Mesenchymal stem cell (in vitro differentiated cells and primary cell): ENCODE measurements at regions not wholly inside any gene's neighbourhood (a gene's known extent, or its start where the extent isn't known, plus 50 kb on each side); places are given as distances from the start of the nearest gene placed in this dataset.
"Not testable (repeated sequence)": the region's sequence is repeated elsewhere in the genome, so short reads cannot be mapped to it uniquely, and the experiment has no call there.

Experiments
- DNase-seq: peaks from one replicate; pipeline ENCODE4 v3.0.0-alpha.2; 2013
- H2AFZ ChIP-seq: one replicate; pipeline ENCODE4 v1.6.1; 2013; ENCODE audit warnings: low read depth, mild to moderate bottlenecking, control low read depth, inconsistent platforms, low read length, moderate library complexity
- H2AK5ac ChIP-seq: 2 replicates; pipeline ENCODE4 v1.6.1; 2013; ENCODE audit warnings: low read length, moderate library complexity, mild to moderate bottlenecking, inconsistent platforms; ENCODE audit not compliant: severe bottlenecking
- H2BK120ac ChIP-seq: one replicate; pipeline ENCODE4 v1.6.1; 2013; ENCODE audit warnings: low read depth, mild to moderate bottlenecking, inconsistent platforms, low read length, moderate library complexity
- H2BK12ac ChIP-seq, 2 experiments: one replicate each; pipeline ENCODE4 v1.6.1; 2013; ENCODE audit warnings: inconsistent platforms in 2 of 2, low read length in 2 of 2, mild to moderate bottlenecking in 2 of 2, moderate library complexity in 2 of 2, control low read depth in 1 of 2
- H2BK15ac ChIP-seq: one replicate; pipeline ENCODE4 v1.6.1; 2013; ENCODE audit warnings: mild to moderate bottlenecking, low read depth, inconsistent platforms; ENCODE audit not compliant: poor library complexity, severe bottlenecking
- H2BK5ac ChIP-seq: 2 replicates; pipeline ENCODE4 v1.6.1; 2013; ENCODE audit warnings: low read depth, mild to moderate bottlenecking, low read length, control low read depth, inconsistent platforms; ENCODE audit not compliant: poor library complexity, severe bottlenecking
- H3K14ac ChIP-seq, 2 experiments: one replicate each; pipeline ENCODE4 v1.6.1; 2013; ENCODE audit warnings: inconsistent platforms in 2 of 2, low read length in 2 of 2, control low read depth in 1 of 2, mild to moderate bottlenecking in 1 of 2, moderate library complexity in 1 of 2
- H3K18ac ChIP-seq, 2 experiments: one replicate each; pipeline ENCODE4 v1.6.1; 2013; ENCODE audit warnings: inconsistent platforms in 2 of 2, low read length in 2 of 2, control low read depth in 1 of 2, low read depth in 1 of 2, mild to moderate bottlenecking in 1 of 2
- H3K23ac ChIP-seq, 2 experiments: one replicate each; pipeline ENCODE4 v1.6.1; 2013; ENCODE audit warnings: inconsistent platforms in 2 of 2, low read length in 2 of 2, mild to moderate bottlenecking in 2 of 2, moderate library complexity in 2 of 2, control low read depth in 1 of 2
- H3K27ac ChIP-seq: 2 replicates; pipeline ENCODE4 v1.5.1; 2013; ENCODE audit warnings: mild to moderate bottlenecking, moderate library complexity, low read length, control low read depth, inconsistent platforms; ENCODE audit not compliant: poor library complexity, severe bottlenecking
- H3K27me3 ChIP-seq, 2 experiments: 2 replicates each; pipeline versions ENCODE4 v1.6.1 to v1.7.0; 2013; ENCODE audit warnings: low read length in 2 of 2, mild to moderate bottlenecking in 2 of 2, moderate library complexity in 2 of 2, control low read depth in 1 of 2, inconsistent platforms in 1 of 2; ENCODE audit not compliant: control insufficient read depth in 1 of 2, insufficient read depth in 1 of 2
- H3K36me3 ChIP-seq, 2 experiments: 2 replicates each; pipeline versions ENCODE4 v1.6.1 to v1.7.0; 2013; ENCODE audit warnings: low read length in 2 of 2, control low read depth in 1 of 2, inconsistent platforms in 1 of 2, low read depth in 1 of 2, mild to moderate bottlenecking in 1 of 2; ENCODE audit not compliant: insufficient read depth in 2 of 2, control insufficient read depth in 1 of 2
- H3K4ac ChIP-seq, 2 experiments: one replicate each; pipeline ENCODE4 v1.6.1; 2013; ENCODE audit warnings: inconsistent platforms in 2 of 2, low read length in 2 of 2, mild to moderate bottlenecking in 2 of 2, moderate library complexity in 2 of 2, control low read depth in 1 of 2, low read depth in 1 of 2
- H3K4me1 ChIP-seq: 2 replicates; pipeline ENCODE4 v1.6.1; 2013; ENCODE audit warnings: low read depth, low read length, control low read depth; ENCODE audit not compliant: control insufficient read depth, insufficient read depth
- H3K4me2 ChIP-seq: 2 replicates; pipeline ENCODE4 v1.6.1; 2013; ENCODE audit warnings: low read length, mild to moderate bottlenecking, inconsistent platforms; ENCODE audit not compliant: poor library complexity, severe bottlenecking
- H3K4me3 ChIP-seq, 2 experiments: 2 replicates each; pipeline versions ENCODE4 v1.5.1 to v1.7.0; 2013; ENCODE audit warnings: low read length in 2 of 2, mild to moderate bottlenecking in 2 of 2, control low read depth in 1 of 2, low read depth in 1 of 2; ENCODE audit not compliant: insufficient read depth in 1 of 2
- H3K79me1 ChIP-seq: replicated peaks from 2 replicates; pipeline ENCODE4 v1.6.1; 2013; ENCODE audit warnings: mild to moderate bottlenecking, control low read depth, low read length, inconsistent platforms; ENCODE audit not compliant: poor library complexity, severe bottlenecking
- H3K9ac ChIP-seq: 2 replicates; pipeline ENCODE4 v1.7.0; 2013; ENCODE audit warnings: mild to moderate bottlenecking, low read length, moderate library complexity
- H3K9me3 ChIP-seq: 2 replicates; pipeline ENCODE4 v1.7.0; 2013; ENCODE audit warnings: mild to moderate bottlenecking, low read length; ENCODE audit not compliant: control insufficient read depth
- H4K8ac ChIP-seq: one replicate; pipeline ENCODE4 v1.6.1; 2013; ENCODE audit warnings: inconsistent platforms, mild to moderate bottlenecking, low read length, moderate library complexity
- H4K91ac ChIP-seq: one replicate; pipeline ENCODE4 v1.6.1; 2013; ENCODE audit warnings: mild to moderate bottlenecking, low read length, inconsistent platforms
- WGBS: methylation state at CpG from one replicate; pipeline ENCODE4 v1.1.7; 2013; ENCODE audit warnings: mixed read lengths; 5-methylcytosine and 5-hydroxymethylcytosine counted together

DNA sequence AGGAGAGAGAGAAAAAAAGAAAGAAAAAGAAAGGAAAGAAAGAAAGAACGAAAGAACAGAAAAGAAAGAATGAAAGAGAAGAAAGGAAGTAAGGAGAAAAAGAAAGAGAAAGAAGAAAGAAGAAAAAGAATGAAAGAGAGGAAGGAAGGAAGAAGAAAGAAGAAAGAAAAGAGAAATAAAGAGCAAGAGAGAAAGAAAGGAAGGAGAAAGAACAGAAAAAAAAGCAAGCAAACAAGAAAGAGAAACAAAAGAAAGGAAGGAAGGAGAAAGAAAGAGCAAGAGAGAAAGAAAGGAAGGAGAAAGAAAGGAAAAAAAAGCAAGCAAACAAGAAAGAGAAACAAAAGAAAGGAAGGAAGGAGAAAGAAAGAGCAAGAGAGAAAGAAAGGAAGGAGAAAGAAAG, 916.8 kb upstream of the FANCL start:
- not testable (repeated sequence) for H3K9ac ChIP-seq, H2BK5ac ChIP-seq, H3K4me3 ChIP-seq, H3K36me3 ChIP-seq, H3K27me3 ChIP-seq, H3K23ac ChIP-seq, H2BK12ac ChIP-seq, H3K4ac ChIP-seq, H3K4me2 ChIP-seq, H4K91ac ChIP-seq, H2BK15ac ChIP-seq, H3K79me1 ChIP-seq, H3K14ac ChIP-seq, H3K4me1 ChIP-seq, H3K27ac ChIP-seq, H2AFZ ChIP-seq, H3K18ac ChIP-seq, H2AK5ac ChIP-seq, H4K8ac ChIP-seq, H3K9me3 ChIP-seq, DNase-seq, H2BK120ac ChIP-seq
- 59% methylated on average over 1 of the region's 1 CpG for WGBS

GRCh38 chr2:59151805-59152204, 910.7 kb upstream of the FANCL start:
- Histone ChIP-seq H2BK120ac (no peak overlapping the region), H3K27me3 (peaks cover 0 to 4% of the 10 kb centered on the region in 2 experiments), H3K4me2 (no peak overlapping the region), H3K4ac (no peak overlapping the region), H3K18ac (no peak overlapping the region), H3K23ac (no peak overlapping the region), H3K4me1 (no peaks in the 10 kb centered on the region), H3K36me3 (no peaks in the 10 kb centered on the region), H3K27ac (no peak overlapping the region), H2AK5ac (no peak overlapping the region), H2AFZ (no peak overlapping the region), H2BK12ac (no peak overlapping the region), H3K4me3 (no peak overlapping the region), H3K79me1 (no peaks in the 10 kb centered on the region), H4K91ac (no peak overlapping the region), H3K9ac (no peak overlapping the region), H2BK5ac (no peak overlapping the region), H3K9me3 (no peaks in the 10 kb centered on the region), H2BK15ac (no peak overlapping the region), H3K14ac (no peak overlapping the region), H4K8ac (no peak overlapping the region)
- no peak for DNase-seq
- WGBS, result 99% methylated on average over 3 of the region's 3 CpGs

DNA sequence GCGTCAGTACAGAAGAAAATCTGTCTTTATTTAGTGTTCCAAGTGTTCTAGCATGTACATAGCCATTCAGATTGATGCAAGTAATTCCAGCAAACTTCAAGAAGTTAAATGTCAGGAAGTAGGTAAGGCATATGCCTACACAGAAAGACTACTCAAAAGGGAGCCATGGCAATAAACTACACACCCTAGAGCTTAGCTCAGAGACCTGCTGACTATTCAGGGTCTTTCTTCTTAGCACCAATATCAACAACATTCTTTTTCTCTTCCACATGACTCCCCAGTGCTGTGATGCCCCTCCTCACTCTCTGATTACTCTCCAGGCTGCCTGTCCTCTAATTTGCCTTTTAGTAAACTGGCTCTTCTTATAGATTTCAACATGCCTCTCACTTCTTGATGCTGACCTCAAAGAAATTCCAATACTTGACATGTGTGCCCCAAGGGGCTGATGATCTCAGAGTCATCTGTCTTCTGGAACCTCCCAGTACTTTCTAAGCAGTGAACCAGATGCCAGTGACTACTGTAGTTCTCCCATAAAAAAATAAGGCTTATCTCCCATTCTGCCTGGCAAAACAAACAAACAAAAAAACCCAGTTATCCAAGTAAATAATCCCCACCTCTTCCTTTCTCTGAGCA, 909.2 kb upstream of the FANCL start:
- no peak overlapping the region for H3K4me2 ChIP-seq
- no peaks in the 10 kb centered on the region for H3K9me3 ChIP-seq
- no peaks in the 10 kb centered on the region for H3K79me1 ChIP-seq
- no peak overlapping the region for H3K14ac ChIP-seq
- H3K9ac ChIP-seq, result no peak overlapping the region
- peak; percentile 4 for DNase-seq
- no peak overlapping the region for H3K4ac ChIP-seq
- peaks cover 0 to 4% of the 10 kb centered on the region in 2 experiments for H3K27me3 ChIP-seq
- H3K4me3 ChIP-seq, result no peak overlapping the region
- H4K8ac ChIP-seq, result no peak overlapping the region
- H3K4me1 ChIP-seq, result no peaks in the 10 kb centered on the region
- no peak overlapping the region for H2BK5ac ChIP-seq
- H3K27ac ChIP-seq, result no peak overlapping the region
- no peak overlapping the region for H2AK5ac ChIP-seq
- H3K23ac ChIP-seq, result no peak overlapping the region
- H2AFZ ChIP-seq, result no peak overlapping the region
- H2BK12ac ChIP-seq, result no peak overlapping the region
- no peak overlapping the region for H2BK120ac ChIP-seq
- no peaks in the 10 kb centered on the region for H3K36me3 ChIP-seq
- H3K18ac ChIP-seq, result no peak overlapping the region
- WGBS, result 33% methylated on average over 1 of the region's 1 CpG
- no peak overlapping the region for H2BK15ac ChIP-seq
- no peak overlapping the region for H4K91ac ChIP-seq

GRCh38 chr2:59149271-59149670, 908.1 kb upstream of the FANCL start:
- no peak overlapping the region for H3K18ac ChIP-seq
- peaks cover 0 to 4% of the 10 kb centered on the region in 2 experiments for H3K27me3 ChIP-seq
- no peaks in the 10 kb centered on the region for H3K79me1 ChIP-seq
- H3K23ac ChIP-seq, result no peak overlapping the region
- no peak overlapping the region for H3K4me2 ChIP-seq
- H3K14ac ChIP-seq, result no peak overlapping the region
- H2AK5ac ChIP-seq, result no peak overlapping the region
- H3K4ac ChIP-seq, result no peak overlapping the region
- H4K8ac ChIP-seq, result no peak overlapping the region
- no peak overlapping the region for H3K9ac ChIP-seq
- no peak overlapping the region for H2AFZ ChIP-seq
- no peak overlapping the region for H2BK12ac ChIP-seq
- no peak overlapping the region for H2BK5ac ChIP-seq
- no peaks in the 10 kb centered on the region for H3K4me1 ChIP-seq
- no peak for DNase-seq
- no peaks in the 10 kb centered on the region for H3K36me3 ChIP-seq
- no peak overlapping the region for H2BK120ac ChIP-seq
- H3K4me3 ChIP-seq, result no peak overlapping the region
- no peaks in the 10 kb centered on the region for H3K9me3 ChIP-seq
- no peak overlapping the region for H2BK15ac ChIP-seq
- H3K27ac ChIP-seq, result no peak overlapping the region
- no peak overlapping the region for H4K91ac ChIP-seq
